Cardiac fibroblast (primary cell): ENCODE measurements at regions not wholly inside any gene's neighbourhood (a gene's known extent, or its start where the extent isn't known, plus 50 kb on each side); places are given as distances from the start of the nearest gene placed in this dataset.

Source experiments
- DNase-seq, 2 donors: peaks; one replicate each; pipeline versions ENCODE4 v3.0.0 to v3.0.0-alpha.2; 2010; ENCODE audit warnings: low read depth in 2 of 2
- H3K4me3 ChIP-seq, 2 donors: replicated peaks in 1 of 2; 1 replicate in 1 of 2; 2 replicates in 1 of 2; pipeline ENCODE4 v1.5.1; 2011; ENCODE audit warnings: low read depth in 2 of 2, low read length in 2 of 2, mild to moderate bottlenecking in 2 of 2, moderate library complexity in 1 of 2
- TF ChIP-seq, protein P1 (sequence below): IDR thresholded peaks from one replicate; pipeline ENCODE4 v1.5.1; 2011; ENCODE audit warnings: low read depth, mild to moderate bottlenecking, low read length, inconsistent platforms

DNA sequence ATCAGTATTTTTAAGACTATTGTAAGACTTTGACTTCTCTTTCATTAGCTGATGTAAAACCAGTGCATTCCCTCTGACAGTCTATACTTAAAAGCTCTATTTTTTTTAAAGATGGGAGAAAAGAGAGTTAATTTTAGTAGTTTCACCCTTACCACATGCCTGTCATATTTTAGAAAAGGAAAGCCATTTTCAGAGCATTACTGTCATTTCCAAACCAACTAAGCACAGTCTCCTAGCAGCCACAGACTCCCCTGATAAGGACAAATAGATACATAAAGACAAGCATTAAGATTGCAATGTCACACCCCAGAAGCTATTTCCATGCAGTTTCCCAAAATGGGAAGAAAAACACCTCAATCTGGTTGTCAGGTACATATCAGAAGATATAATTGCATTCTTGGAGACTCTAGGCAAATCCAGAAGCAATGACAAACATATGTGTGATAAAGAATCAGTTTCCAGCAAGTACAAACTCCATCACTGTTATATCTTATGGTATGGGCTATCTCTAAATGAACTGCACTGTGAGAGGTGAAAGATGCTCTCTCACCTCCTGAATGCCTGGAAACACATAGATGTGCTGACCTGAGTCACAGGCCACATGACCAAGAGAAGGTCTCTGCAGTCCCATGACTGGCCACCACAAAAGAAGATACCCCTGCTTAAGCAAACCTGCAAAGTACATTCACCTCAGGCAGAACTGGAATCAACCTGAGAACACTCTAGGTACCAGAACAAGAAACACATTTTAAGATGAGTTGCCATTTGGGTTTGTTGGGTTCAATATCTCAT, 303.3 kb downstream of the POU4F1 start:
- H3K4me3 ChIP-seq = no peak overlapping the region
- DNase-seq = no peak
- TF ChIP-seq, protein P1, sequence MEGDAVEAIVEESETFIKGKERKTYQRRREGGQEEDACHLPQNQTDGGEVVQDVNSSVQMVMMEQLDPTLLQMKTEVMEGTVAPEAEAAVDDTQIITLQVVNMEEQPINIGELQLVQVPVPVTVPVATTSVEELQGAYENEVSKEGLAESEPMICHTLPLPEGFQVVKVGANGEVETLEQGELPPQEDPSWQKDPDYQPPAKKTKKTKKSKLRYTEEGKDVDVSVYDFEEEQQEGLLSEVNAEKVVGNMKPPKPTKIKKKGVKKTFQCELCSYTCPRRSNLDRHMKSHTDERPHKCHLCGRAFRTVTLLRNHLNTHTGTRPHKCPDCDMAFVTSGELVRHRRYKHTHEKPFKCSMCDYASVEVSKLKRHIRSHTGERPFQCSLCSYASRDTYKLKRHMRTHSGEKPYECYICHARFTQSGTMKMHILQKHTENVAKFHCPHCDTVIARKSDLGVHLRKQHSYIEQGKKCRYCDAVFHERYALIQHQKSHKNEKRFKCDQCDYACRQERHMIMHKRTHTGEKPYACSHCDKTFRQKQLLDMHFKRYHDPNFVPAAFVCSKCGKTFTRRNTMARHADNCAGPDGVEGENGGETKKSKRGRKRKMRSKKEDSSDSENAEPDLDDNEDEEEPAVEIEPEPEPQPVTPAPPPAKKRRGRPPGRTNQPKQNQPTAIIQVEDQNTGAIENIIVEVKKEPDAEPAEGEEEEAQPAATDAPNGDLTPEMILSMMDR = no peak

DNA sequence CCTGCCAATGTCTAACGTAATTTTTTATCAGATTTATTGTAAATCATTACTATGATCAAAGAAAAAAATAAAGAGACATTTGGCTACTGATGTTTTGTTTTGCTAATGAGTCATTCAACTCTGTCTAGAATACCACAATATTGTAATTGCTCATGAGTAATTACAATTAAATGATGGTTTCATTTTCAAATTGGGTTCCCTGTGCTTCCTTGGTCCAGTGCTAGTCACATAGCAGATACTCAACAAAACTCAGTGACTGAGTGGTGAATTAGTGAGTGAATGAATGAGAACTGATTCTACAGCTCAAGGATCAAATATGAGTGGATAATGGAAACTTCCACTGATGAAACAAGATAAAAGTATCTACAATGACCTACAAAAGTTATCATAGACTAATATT, 304.7 kb downstream of the POU4F1 start:
- DNase-seq = peak in 1 of 2 donors; percentile 11
- TF ChIP-seq, protein P1 = no peak
- H3K4me3 ChIP-seq = no peak overlapping the region

DNA sequence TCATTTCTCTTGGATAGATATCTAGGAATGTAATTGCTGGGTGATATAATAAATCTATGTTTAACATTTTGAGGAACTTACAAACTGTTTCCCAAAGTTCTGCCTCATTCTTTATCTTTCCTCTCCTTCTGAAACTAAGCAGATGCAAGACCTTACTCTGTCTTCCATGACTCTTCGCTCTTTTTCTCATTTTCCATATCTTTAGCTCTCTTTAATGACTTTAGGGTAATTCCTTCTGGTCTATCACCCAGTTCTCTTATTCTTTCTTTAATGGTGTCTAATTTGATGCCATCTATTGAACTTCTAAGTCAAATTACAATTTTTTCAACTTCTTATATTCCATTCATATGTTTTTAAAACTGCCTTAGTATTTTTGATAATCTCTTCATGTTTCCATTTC, 316.6 kb downstream of the POU4F1 start:
- DNase-seq = no peak
- H3K4me3 ChIP-seq = no peak overlapping the region
- TF ChIP-seq, protein P1 = no peak

DNA sequence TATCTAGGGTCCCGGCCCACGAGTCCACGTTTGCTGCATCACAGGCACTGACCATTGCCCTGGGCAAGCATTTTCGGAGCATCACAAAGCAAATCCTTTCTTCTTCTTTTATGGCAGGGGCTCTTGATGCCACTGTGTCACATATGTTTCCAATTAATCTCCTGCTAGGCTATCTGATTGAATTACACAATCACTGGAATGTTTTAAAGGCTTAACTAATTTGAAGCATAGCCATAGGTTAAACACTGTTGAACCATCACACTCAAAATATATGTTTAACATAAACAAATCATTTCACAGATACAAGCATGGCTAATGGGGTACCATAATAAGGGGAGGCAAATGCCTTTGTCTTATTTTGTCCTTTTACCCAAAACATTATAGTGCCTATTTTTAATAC, 338.3 kb downstream of the POU4F1 start:
- H3K4me3 ChIP-seq = no peak overlapping the region
- TF ChIP-seq, protein P1 = no peak
- DNase-seq = no peak

DNA sequence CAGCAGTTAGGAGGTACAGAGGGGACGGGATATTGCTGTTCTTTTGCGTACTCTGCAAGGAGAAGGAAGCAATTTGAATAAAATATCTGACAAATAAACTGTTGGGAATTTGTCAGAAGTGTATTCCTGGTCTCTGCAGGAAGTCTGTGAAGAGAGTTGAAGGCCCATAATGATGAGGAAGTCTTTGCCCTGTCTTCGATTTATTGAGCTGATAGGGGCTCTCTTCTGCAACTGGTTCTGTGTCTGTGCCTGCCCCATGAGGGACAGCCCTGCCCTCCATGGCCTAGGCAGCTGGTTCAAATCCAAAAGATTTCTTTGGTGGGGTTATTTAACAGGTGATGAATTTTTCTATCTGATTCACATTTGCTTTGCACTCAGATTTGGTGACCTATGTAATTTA, 339.7 kb upstream of the EDNRB start:
- TF ChIP-seq, protein P1 = no peak
- no peak for DNase-seq
- no peak overlapping the region for H3K4me3 ChIP-seq

DNA sequence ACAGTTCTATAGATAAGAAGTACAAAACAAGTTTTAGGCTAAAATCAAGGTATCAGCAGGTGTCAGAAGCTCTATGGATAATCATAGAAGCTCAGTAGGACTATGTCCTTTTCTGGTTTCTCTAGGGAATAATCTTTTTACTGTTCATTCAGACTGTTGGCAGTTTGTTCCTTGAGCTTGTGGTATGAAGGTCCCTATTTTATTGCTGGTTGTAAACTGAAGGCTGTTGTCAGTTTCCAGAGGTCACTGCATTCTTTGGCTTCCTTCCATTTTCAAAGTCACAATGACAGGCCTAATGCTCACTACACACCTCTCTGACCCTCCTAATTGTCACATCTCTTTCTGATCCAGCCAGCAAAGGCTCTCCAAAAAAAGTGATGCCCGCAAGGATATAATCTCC, 337.9 kb upstream of the EDNRB start:
- TF ChIP-seq, protein P1 = no peak
- H3K4me3 ChIP-seq = no peak overlapping the region
- no peak for DNase-seq

DNA sequence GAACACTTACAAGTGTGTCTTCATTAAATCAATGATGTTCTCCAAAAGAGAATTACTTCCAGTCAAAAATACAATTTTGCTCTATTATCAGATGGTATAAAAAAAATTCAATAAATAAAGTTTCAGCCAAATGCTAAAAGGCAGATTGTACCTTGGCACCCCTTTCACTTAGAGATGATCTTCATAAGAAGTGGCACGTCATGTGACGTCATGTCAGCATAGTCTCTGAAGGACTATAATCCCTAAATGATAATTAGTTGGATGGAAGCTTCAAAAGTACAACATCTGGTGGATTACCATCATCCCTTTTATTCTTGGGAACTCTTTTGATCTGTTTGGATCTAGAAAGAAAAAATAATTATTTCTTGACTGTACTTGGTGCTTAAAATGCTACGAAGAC, 335.5 kb upstream of the EDNRB start:
- no peak overlapping the region for H3K4me3 ChIP-seq
- TF ChIP-seq, protein P1 = no peak
- DNase-seq = no peak
